PC-3 (cell line): ENCODE measurements at regions not wholly inside any gene's neighbourhood (a gene's known extent, or its start where the extent isn't known, plus 50 kb on each side); places are given as distances from the start of the nearest gene placed in this dataset.

Source experiments
- ATAC-seq: fragments of 200-7000 bp; cut with Tn5 transposase; 2 replicates; pipeline ENCODE4 v1.9.1; 2020; ENCODE audit warnings: mild to moderate bottlenecking, moderate library complexity
- BruUV-seq: library from RNA; stranded (reverse); fragments of 400-500 nt; replicated peaks from 2 replicates; lab custom pipeline; 2021; lab: Mats Ljungman, UMichigan
- CTCF ChIA-PET: fragments of 300-600 bp; sonication (Branson Sonifier 250); formaldehyde crosslinking; loops from one replicate; lab custom pipeline; 2022; ENCODE audit warnings: antibody characterized with exemption; lab: Charles Lee
- POLR2A ChIA-PET: fragments of 300-600 bp; sonication (Branson Sonifier 250); formaldehyde crosslinking; loops from one replicate; lab custom pipeline; 2022; ENCODE audit warnings: antibody characterized with exemption; ENCODE audit not compliant: unreplicated experiment; lab: Charles Lee
- DNase-seq: peaks from one replicate; pipeline ENCODE4 v3.0.0-alpha.2; 2015
- H2AFZ ChIP-seq: fragments of 300-600 bp; sonication (generic); 2 replicates; pipeline ENCODE4 v1.6.0; 2016; ENCODE audit warnings: antibody characterized with exemption, low read length
- H3F3A ChIP-seq: fragments of 300-600 bp; sonication (generic); one replicate; pipeline ENCODE4 v1.6.0; 2017; ENCODE audit warnings: antibody characterized with exemption, low read length, control low read depth, mild to moderate bottlenecking; ENCODE audit not compliant: unreplicated experiment
- H3K27ac ChIP-seq: fragments of 300-600 bp; sonication (generic); 2 replicates; pipeline ENCODE4 v1.5.1; 2016; ENCODE audit warnings: mild to moderate bottlenecking, low read length
- H3K27me3 ChIP-seq: fragments of 300-600 bp; sonication (generic); 2 replicates; pipeline ENCODE4 v1.6.1; 2016; ENCODE audit warnings: low read length, mixed read lengths
- H3K36me3 ChIP-seq: fragments of 300-600 bp; sonication (generic); 2 replicates; pipeline ENCODE4 v1.6.1; 2016; ENCODE audit warnings: low read depth, mixed run types, low read length, mixed read lengths
- H3K4me1 ChIP-seq: fragments of 300-600 bp; sonication (generic); 2 replicates; pipeline ENCODE4 v1.5.1; 2016; ENCODE audit warnings: low read length; ENCODE audit not compliant: insufficient read depth
- H3K4me2 ChIP-seq: fragments of 300-600 bp; sonication (generic); 2 replicates; pipeline ENCODE4 v1.6.0; 2016; ENCODE audit warnings: low read length
- H3K4me3 ChIP-seq: fragments of 300-600 bp; sonication (generic); 2 replicates; pipeline ENCODE4 v1.5.1; 2016; ENCODE audit warnings: mild to moderate bottlenecking, low read length, mixed read lengths
- H3K79me2 ChIP-seq: fragments of 300-600 bp; sonication (generic); 2 replicates; pipeline ENCODE4 v1.6.1; 2017; ENCODE audit warnings: low read length, mixed read lengths
- H3K9ac ChIP-seq: fragments of 300-600 bp; sonication (generic); 2 replicates; pipeline ENCODE4 v1.6.0; 2016; ENCODE audit warnings: mild to moderate bottlenecking, low read length
- H3K9me2 ChIP-seq: fragments of 300-600 bp; sonication (generic); replicated peaks from 2 replicates; pipeline ENCODE4 v1.6.1; 2016; ENCODE audit warnings: mixed run types, low read length, mixed read lengths
- H3K9me3 ChIP-seq: fragments of 300-600 bp; sonication (generic); 2 replicates; pipeline ENCODE4 v1.6.1; 2016; ENCODE audit warnings: low read length, mixed read lengths
- H4K20me1 ChIP-seq: fragments of 300-600 bp; sonication (generic); 2 replicates; pipeline ENCODE4 v1.6.1; 2016; ENCODE audit warnings: low read length, mixed read lengths
- CTCF ChIP-seq: fragments of 300-600 bp; sonication (generic); conservative IDR thresholded peaks from 2 replicates; pipeline ENCODE4 v1.5.1; 2017; ENCODE audit warnings: antibody characterized with exemption, low read depth, mild to moderate bottlenecking, low read length
- EZH2 ChIP-seq: fragments of 300-600 bp; sonication (generic); IDR thresholded peaks from one replicate; pipeline ENCODE4 v1.6.1; 2017; ENCODE audit warnings: antibody characterized with exemption, mild to moderate bottlenecking, low read length; ENCODE audit not compliant: unreplicated experiment
- EZH2phosphoT487 ChIP-seq: fragments of 300-600 bp; sonication (generic); IDR thresholded peaks from 2 replicates; pipeline ENCODE4 v1.6.1; 2018; ENCODE audit warnings: mild to moderate bottlenecking, antibody characterized with exemption, low read length, borderline replicate concordance
- intact Hi-C: fragments of 100-400 bp; cut with micrococcal nuclease; formaldehyde crosslinking; loops from 2 replicates; pipeline ENCODE4 v1.9.0; 2023

DNA sequence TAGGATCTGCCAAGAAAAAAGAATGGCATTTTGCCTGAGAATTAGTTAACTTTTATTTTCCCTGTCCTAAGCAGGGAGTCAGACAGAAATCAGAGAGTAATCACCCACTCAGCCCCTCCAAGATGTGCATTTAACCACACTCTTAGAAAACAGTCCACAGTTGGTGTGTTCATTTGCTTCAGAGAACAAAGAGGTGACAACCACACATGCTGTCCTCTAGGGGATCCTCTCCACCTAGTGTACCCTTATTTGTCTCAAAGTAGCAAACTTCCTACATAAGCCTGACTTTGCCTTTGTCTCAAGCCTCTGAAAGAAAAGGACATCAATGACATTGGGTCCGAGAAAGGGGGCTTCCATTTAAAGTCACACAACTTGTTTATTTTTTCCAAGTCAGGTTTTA, 107.0 kb upstream of the RFC3 start:
- no peaks in the 10 kb centered on the region for H4K20me1 ChIP-seq
- no peaks in the 10 kb centered on the region; the same call in 1 of the 2 replicates for H3K9me3 ChIP-seq
- CTCF ChIA-PET: no interaction called here
- no peaks in the 10 kb centered on the region for H3K4me1 ChIP-seq
- no peak for TF ChIP-seq CTCF
- TF ChIP-seq EZH2phosphoT487: no peak
- TF ChIP-seq EZH2: no peak
- H3F3A ChIP-seq: no peaks in the 10 kb centered on the region
- H3K27ac ChIP-seq: no peak overlapping the region
- ATAC-seq: no peak
- no peak overlapping the region for H3K4me2 ChIP-seq
- no peaks in the 10 kb centered on the region for H3K27me3 ChIP-seq
- BruUV-seq: no TSS peak
- no peak overlapping the region for H3K4me3 ChIP-seq
- no peak overlapping the region for H3K9ac ChIP-seq
- intact Hi-C loops: no loop called here
- DNase-seq: no peak
- no peaks in the 10 kb centered on the region for H3K79me2 ChIP-seq
- POLR2A ChIA-PET: no interaction called here
- no peaks in the 10 kb centered on the region for H3K36me3 ChIP-seq
- H2AFZ ChIP-seq: no peak overlapping the region
- no peaks in the 10 kb centered on the region for H3K9me2 ChIP-seq

GRCh38 chr13:33711436-33711835, 106.5 kb upstream of the RFC3 start:
- POLR2A ChIA-PET: no interaction called here
- ATAC-seq (no peak), DNase-seq (no peak)
- Histone ChIP-seq H3K79me2 (no peaks in the 10 kb centered on the region), H3K4me2 (no peak overlapping the region), H3K9ac (no peak overlapping the region), H3K36me3 (no peaks in the 10 kb centered on the region), H4K20me1 (no peaks in the 10 kb centered on the region), H3K27me3 (no peaks in the 10 kb centered on the region), H3K9me3 (no peaks in the 10 kb centered on the region; the same call in 1 of the 2 replicates), H3F3A (no peaks in the 10 kb centered on the region), H3K27ac (no peak overlapping the region), H2AFZ (no peak overlapping the region), H3K9me2 (no peaks in the 10 kb centered on the region), H3K4me3 (no peak overlapping the region), H3K4me1 (no peaks in the 10 kb centered on the region)
- no TSS peak for BruUV-seq
- CTCF ChIA-PET: no interaction called here
- TF ChIP-seq EZH2phosphoT487: no peak
- no peak for TF ChIP-seq CTCF
- no peak for TF ChIP-seq EZH2
- intact Hi-C loops: no loop called here

DNA sequence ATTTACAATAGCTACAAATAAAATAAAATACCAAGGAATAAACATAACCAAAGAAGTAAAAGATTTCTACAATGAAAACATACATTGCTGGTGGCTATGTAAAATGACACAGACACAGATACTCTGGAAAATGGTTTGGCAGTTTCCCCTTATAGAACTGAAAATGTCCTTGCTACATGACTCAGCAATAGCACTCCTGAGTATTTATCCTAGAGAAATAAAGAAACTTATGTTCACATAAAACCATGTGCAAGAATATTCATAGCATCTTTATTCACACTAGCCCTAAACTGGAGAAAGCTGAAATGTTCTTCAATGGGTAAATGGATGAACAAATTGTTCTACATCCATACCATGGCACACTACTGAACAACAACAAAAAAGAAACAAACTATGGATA, 100.2 kb upstream of the RFC3 start:
- no peak for TF ChIP-seq EZH2
- no peak for TF ChIP-seq CTCF
- TF ChIP-seq EZH2phosphoT487: no peak
- no TSS peak for BruUV-seq
- no peak for ATAC-seq
- Histone ChIP-seq H3K27ac (no peak overlapping the region), H3K36me3 (no peaks in the 10 kb centered on the region), H3K4me1 (0 out of 2 replicates have a peak, but pooled peaks cover 6% of the 10 kb centered on the region), H2AFZ (no peak overlapping the region), H3K9me3 (no peaks in the 10 kb centered on the region), H3F3A (no peaks in the 10 kb centered on the region), H3K9me2 (no peaks in the 10 kb centered on the region), H3K79me2 (no peaks in the 10 kb centered on the region), H3K4me2 (no peak overlapping the region), H4K20me1 (no peaks in the 10 kb centered on the region), H3K4me3 (no peak overlapping the region), H3K27me3 (no peaks in the 10 kb centered on the region), H3K9ac (no peak overlapping the region)
- DNase-seq: no peak
- intact Hi-C loops: no loop called here
- POLR2A ChIA-PET: no interaction called here
- CTCF ChIA-PET: no interaction called here
